Glutamatergic neuron (in vitro differentiated cells): ENCODE measurements at regions not wholly inside any gene's neighbourhood (a gene's known extent, or its start where the extent isn't known, plus 50 kb on each side); places are given as distances from the start of the nearest gene placed in this dataset.

Source experiments
- DNase-seq: peaks from one replicate; pipeline ENCODE4 v3.0.0; 2022
- H3K27ac Mint-ChIP-seq: one replicate; pipeline ENCODE4 v1.8.0; 2020; ENCODE audit warnings: mild to moderate bottlenecking, mixed read lengths, inconsistent platforms; ENCODE audit not compliant: unreplicated experiment
- H3K27me3 Mint-ChIP-seq: one replicate; pipeline ENCODE4 v1.8.0; 2020; ENCODE audit warnings: mild to moderate bottlenecking, moderate library complexity, mixed read lengths, inconsistent platforms; ENCODE audit not compliant: unreplicated experiment
- H3K36me3 Mint-ChIP-seq: one replicate; pipeline ENCODE4 v1.8.0; 2020; ENCODE audit warnings: mild to moderate bottlenecking, mixed read lengths, inconsistent platforms; ENCODE audit not compliant: unreplicated experiment
- H3K4me1 Mint-ChIP-seq: one replicate; pipeline ENCODE4 v1.8.0; 2020; ENCODE audit warnings: mild to moderate bottlenecking, low read depth, mixed read lengths, inconsistent platforms; ENCODE audit not compliant: unreplicated experiment
- H3K4me3 Mint-ChIP-seq: one replicate; pipeline ENCODE4 v1.8.0; 2020; ENCODE audit warnings: mild to moderate bottlenecking, mixed read lengths, inconsistent platforms; ENCODE audit not compliant: unreplicated experiment
- H3K9me3 Mint-ChIP-seq: one replicate; pipeline ENCODE4 v1.8.0; 2020; ENCODE audit warnings: mild to moderate bottlenecking, moderate library complexity, mixed read lengths, inconsistent platforms; ENCODE audit not compliant: unreplicated experiment
- CTCF ChIP-seq: fragments of 200-600 bp; sonication (generic); IDR thresholded peaks from one replicate; pipeline ENCODE4 v1.5.0; 2021; ENCODE audit not compliant: partially characterized antibody, unreplicated experiment

DNA sequence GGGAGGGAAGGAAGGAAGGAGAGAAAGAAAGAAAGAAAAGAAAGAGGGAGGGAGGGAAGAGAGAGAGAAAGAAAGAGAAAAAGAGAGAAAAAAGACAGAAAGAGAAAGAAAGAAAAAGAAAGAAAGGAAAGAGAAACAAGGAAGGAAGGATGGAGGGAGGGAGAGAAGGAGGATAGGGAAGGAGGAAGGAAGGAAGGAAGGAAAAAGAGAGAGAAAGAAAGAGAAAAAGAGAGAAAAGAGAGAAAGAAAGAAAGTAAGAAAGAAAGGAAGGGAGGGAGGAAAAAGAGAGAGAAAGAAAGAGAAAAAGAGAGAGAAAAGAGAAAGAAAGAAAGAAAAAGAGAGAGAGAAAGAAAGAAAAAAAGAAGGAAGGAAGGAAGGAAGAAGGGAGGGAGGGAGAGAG is 105.8 kb upstream of the RBPJ start:
- TF ChIP-seq CTCF, result no peak
- Mint-ChIP-seq H3K9me3 (peaks cover 2% of the 10 kb centered on the region), H3K27me3 (peaks cover 8% of the 10 kb centered on the region)

GRCh38 chr4:26215725-26216124 is 105.1 kb upstream of the RBPJ start:
- Mint-ChIP-seq H3K4me3 (no peak overlapping the region), H3K36me3 (no peaks in the 10 kb centered on the region), H3K27me3 (peaks cover 8% of the 10 kb centered on the region), H3K4me1 (no peaks in the 10 kb centered on the region), H3K27ac (no peak overlapping the region), H3K9me3 (peaks cover 2% of the 10 kb centered on the region)
- no peak for DNase-seq
- TF ChIP-seq CTCF, result no peak

More for the DNA sequence above, 105.8 kb upstream of the RBPJ start:
- DNase-seq, result no peak
- H3K36me3 Mint-ChIP-seq, result no peaks in the 10 kb centered on the region
- H3K27ac Mint-ChIP-seq, result no peak overlapping the region
- no peak overlapping the region for H3K4me3 Mint-ChIP-seq
- H3K4me1 Mint-ChIP-seq, result no peaks in the 10 kb centered on the region

- Mint-ChIP-seq H3K4me3 (no peak overlapping the region), H3K36me3 (no peaks in the 10 kb centered on the region), H3K27me3 (peaks cover 8% of the 10 kb centered on the region), H3K9me3 (peaks cover 2% of the 10 kb centered on the region), H3K4me1 (no peaks in the 10 kb centered on the region), H3K27ac (no peak overlapping the region)
- no peak for DNase-seq
- no peak for TF ChIP-seq CTCF
Observed at GRCh38 chr4:26217481-26217880, 103.3 kb upstream of the RBPJ start.

GRCh38 chr4:26217961-26218676 is 102.7 kb upstream of the RBPJ start:
- DNase-seq, result no peak
- no peak for TF ChIP-seq CTCF
- H3K9me3 Mint-ChIP-seq, result peaks cover 2% of the 10 kb centered on the region

More at GRCh38 chr4:26217961-26218676, 102.7 kb upstream of the RBPJ start:
- Mint-ChIP-seq H3K4me1 (no peaks in the 10 kb centered on the region), H3K27ac (no peak overlapping the region), H3K4me3 (no peak overlapping the region), H3K36me3 (no peaks in the 10 kb centered on the region), H3K27me3 (peaks cover 8% of the 10 kb centered on the region)
